ENCODE measurements at regions not wholly inside any gene's neighbourhood (a gene's known extent, or its start where the extent isn't known, plus 50 kb on each side); places are given as distances from the start of the nearest gene placed in this dataset.

DNA sequence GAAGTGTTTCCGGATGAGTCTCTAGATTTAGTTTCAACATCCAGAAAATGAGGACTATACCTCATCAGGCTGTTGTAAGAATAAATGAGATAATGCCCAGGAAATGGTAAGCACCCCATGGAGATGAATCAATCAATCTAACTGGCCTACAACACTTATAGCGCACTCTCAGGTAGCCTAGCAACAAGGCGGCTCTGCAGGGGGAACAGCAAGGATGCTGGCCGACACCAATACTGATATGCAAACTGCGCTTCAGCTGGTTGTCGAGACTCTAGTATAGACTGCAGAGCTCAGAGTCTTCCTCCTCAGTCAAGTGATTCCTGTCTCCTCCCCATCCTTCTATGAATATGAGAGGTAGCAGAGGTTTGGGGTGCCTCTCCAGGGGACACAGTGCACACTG, 218.8 kb upstream of the WWC1 start:
- TF ChIP-seq EZH2 (IDR thresholded peaks at IDR 0.05; ENCODE audit: insufficient read depth, poor library complexity, severe bottlenecking): no peak
- no peak for TF ChIP-seq EZH2phosphoT487 (IDR thresholded peaks at IDR 0.05; ENCODE audit: insufficient read depth, low read depth)
